Endodermal cell (in vitro differentiated cells): ENCODE measurements at regions not wholly inside any gene's neighbourhood (a gene's known extent, or its start where the extent isn't known, plus 50 kb on each side); places are given as distances from the start of the nearest gene placed in this dataset.

Experiments
- DNase-seq: peaks from one replicate; pipeline ENCODE4 v3.0.0-alpha.2; 2017
- H3K27ac ChIP-seq: 2 replicates; pipeline ENCODE4 v1.5.1; 2013; ENCODE audit warnings: mild to moderate bottlenecking, low read depth, low read length, moderate library complexity
- H3K27me3 ChIP-seq: 2 replicates; pipeline ENCODE4 v1.6.1; 2013; ENCODE audit warnings: mild to moderate bottlenecking, low read length, moderate library complexity; ENCODE audit not compliant: insufficient read depth, control insufficient read depth, poor library complexity, severe bottlenecking
- H3K36me3 ChIP-seq: 2 replicates; pipeline ENCODE4 v1.7.0; 2013; ENCODE audit warnings: mild to moderate bottlenecking, low read length, moderate library complexity; ENCODE audit not compliant: control insufficient read depth, insufficient read depth
- H3K4me1 ChIP-seq: one replicate; pipeline ENCODE4 v1.7.0; 2013; ENCODE audit warnings: low read length; ENCODE audit not compliant: control insufficient read depth, insufficient read depth
- H3K4me3 ChIP-seq: 2 replicates; pipeline ENCODE4 v1.5.1; 2013; ENCODE audit warnings: mild to moderate bottlenecking, low read length, moderate library complexity
- H3K9ac ChIP-seq: 2 replicates; pipeline ENCODE4 v1.6.1; 2013; ENCODE audit warnings: mild to moderate bottlenecking, low read length, moderate library complexity; ENCODE audit not compliant: poor library complexity, severe bottlenecking; ENCODE audit errors: extremely low read depth
- H3K9me3 ChIP-seq: 2 replicates; pipeline ENCODE4 v1.6.1; 2013; ENCODE audit warnings: mild to moderate bottlenecking, low read length, moderate library complexity; ENCODE audit not compliant: control insufficient read depth
- H3K27ac Mint-ChIP-seq: 2 replicates; pipeline ENCODE4 v1.8.0; 2020; ENCODE audit warnings: mixed read lengths
- H3K27me3 Mint-ChIP-seq: 2 replicates; pipeline ENCODE4 v1.8.0; 2021; ENCODE audit warnings: mild to moderate bottlenecking, mixed read lengths; ENCODE audit not compliant: insufficient read depth
- H3K36me3 Mint-ChIP-seq: 2 replicates; pipeline ENCODE4 v1.8.0; 2020; ENCODE audit warnings: low read depth, mixed read lengths
- H3K4me1 Mint-ChIP-seq: 2 replicates; pipeline ENCODE4 v1.8.0; 2020; ENCODE audit warnings: mixed read lengths
- H3K4me3 Mint-ChIP-seq: 2 replicates; pipeline ENCODE4 v1.8.0; 2020; ENCODE audit warnings: mild to moderate bottlenecking, moderate library complexity, mixed read lengths
- H3K9me3 Mint-ChIP-seq: 2 replicates; pipeline ENCODE4 v1.8.0; 2020; ENCODE audit warnings: mild to moderate bottlenecking, mixed read lengths
- CTCF ChIP-seq: fragments of 200-600 bp; sonication (generic); conservative IDR thresholded peaks from 2 replicates; pipeline ENCODE4 v1.5.0; 2021; ENCODE audit warnings: antibody characterized with exemption, mild to moderate bottlenecking
- WGBS, 2 experiments: methylation state at CpG; one replicate each; pipeline versions ENCODE4 v1.1.5 to v1.1.7; 2013; ENCODE audit warnings: missing lambda C conversion rate in 2 of 2, mixed read lengths in 1 of 2; ENCODE audit not compliant: insufficient coverage in 1 of 2, insufficient read length in 1 of 2; 5-methylcytosine and 5-hydroxymethylcytosine counted together

GRCh38 chr1:220341126-220341525, 68.9 kb upstream of the RAB3GAP2 start:
- Histone ChIP-seq H3K27me3 (no peaks in the 10 kb centered on the region), H3K4me1 (no peaks in the 10 kb centered on the region), H3K27ac (no peak overlapping the region), H3K36me3 (no peaks in the 10 kb centered on the region), H3K4me3 (no peak overlapping the region), H3K9me3 (no peaks in the 10 kb centered on the region), H3K9ac (no peak overlapping the region)
- H3K4me3 Mint-ChIP-seq: no peak overlapping the region
- H3K36me3 Mint-ChIP-seq: no peaks in the 10 kb centered on the region
- H3K27me3 Mint-ChIP-seq: no peaks in the 10 kb centered on the region
- no peak overlapping the region for H3K27ac Mint-ChIP-seq
- no peaks in the 10 kb centered on the region for H3K9me3 Mint-ChIP-seq
- DNase-seq: no peak
- TF ChIP-seq CTCF: no peak
- 60 to 93% methylated on average over 1 of the region's 1 CpG for WGBS, 2 experiments
- H3K4me1 Mint-ChIP-seq: peaks cover 24% of the 10 kb centered on the region

- Mint-ChIP-seq H3K4me3 (no peak overlapping the region), H3K36me3 (no peaks in the 10 kb centered on the region), H3K4me1 (peaks cover 24% of the 10 kb centered on the region), H3K27me3 (no peaks in the 10 kb centered on the region), H3K27ac (peak overlapping the region; percentile 93), H3K9me3 (no peaks in the 10 kb centered on the region)
- Histone ChIP-seq H3K9me3 (no peaks in the 10 kb centered on the region), H3K4me1 (no peaks in the 10 kb centered on the region), H3K36me3 (no peaks in the 10 kb centered on the region), H3K27ac (no peak overlapping the region), H3K9ac (no peak overlapping the region), H3K27me3 (no peaks in the 10 kb centered on the region), H3K4me3 (no peak overlapping the region)
- peak; percentile 18 for TF ChIP-seq CTCF
- 93% methylated on average over 1 of the region's 1 CpG; no CpG with 5 or more reads in 1 of the 2 experiments for WGBS, 2 experiments
- DNase-seq: no peak
These were observed 67.3 kb upstream of the RAB3GAP2 start for GRCh38 chr1:220339581-220339980.

GRCh38 chr1:220338759-220339158, 66.5 kb upstream of the RAB3GAP2 start:
- no peaks in the 10 kb centered on the region for H3K9me3 ChIP-seq
- Mint-ChIP-seq H3K4me3 (no peak overlapping the region), H3K27ac (peak overlapping the region; percentile 93), H3K9me3 (no peaks in the 10 kb centered on the region), H3K27me3 (no peaks in the 10 kb centered on the region), H3K36me3 (no peaks in the 10 kb centered on the region), H3K4me1 (peaks cover 24% of the 10 kb centered on the region)
- TF ChIP-seq CTCF: no peak
- H3K27ac ChIP-seq: no peak overlapping the region
- H3K4me3 ChIP-seq: no peak overlapping the region
- no peak overlapping the region for H3K9ac ChIP-seq
- H3K36me3 ChIP-seq: no peaks in the 10 kb centered on the region
- WGBS, 2 experiments: 50 to 65% methylated on average over 1 of the region's 1 CpG
- no peaks in the 10 kb centered on the region for H3K27me3 ChIP-seq
- peak; percentile 76 for DNase-seq
- no peaks in the 10 kb centered on the region for H3K4me1 ChIP-seq
